Hematopoietic multipotent progenitor cell treated with erythropoietin and hydrocortisone succinate and interleukin-3 and kit ligand, for 6 days (in vitro differentiated cells): ENCODE measurements at regions not wholly inside any gene's neighbourhood (a gene's known extent, or its start where the extent isn't known, plus 50 kb on each side); places are given as distances from the start of the nearest gene placed in this dataset.
"Not testable (repeated sequence)": the region's sequence is repeated elsewhere in the genome, so short reads cannot be mapped to it uniquely, and the experiment has no call there.

Source experiments
- DNase-seq: peaks from one replicate; pipeline ENCODE4 v3.0.0-alpha.2; 2015

DNA sequence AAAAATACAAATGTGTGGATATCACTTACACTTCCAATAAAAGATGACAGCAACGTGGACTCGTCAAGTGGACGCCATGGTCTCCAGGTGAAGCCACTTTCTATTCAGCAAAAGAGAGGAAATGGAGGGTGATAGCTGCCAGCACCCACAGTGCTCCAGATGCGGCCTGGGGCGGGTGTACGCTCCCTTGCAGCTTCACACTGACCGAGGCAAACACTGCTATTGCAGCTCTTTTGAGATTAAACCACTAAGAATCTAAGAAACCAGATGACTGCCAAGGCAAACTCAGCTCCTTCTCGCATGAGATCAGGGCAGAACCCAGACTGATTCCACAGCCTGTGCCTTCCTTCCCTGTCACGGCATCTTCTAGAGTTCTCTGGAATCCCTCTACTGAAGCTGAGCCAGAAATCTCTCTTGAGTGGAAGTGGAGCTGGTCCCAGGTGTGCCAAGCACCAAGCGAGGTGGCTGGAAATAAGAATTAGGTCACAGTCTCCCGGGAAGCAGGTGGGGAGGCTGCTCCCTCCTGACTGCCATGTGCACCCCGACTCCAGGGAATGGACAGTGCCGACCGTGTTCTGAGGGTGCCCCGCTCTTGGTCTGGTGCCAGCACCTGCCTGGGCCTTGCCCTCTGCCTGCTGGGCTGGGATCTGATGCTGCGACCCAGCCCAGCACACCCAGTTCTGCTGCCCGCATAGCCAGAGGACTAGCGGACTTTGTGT is 90.1 kb upstream of the AFDN start:
- DNase-seq, result no peak

DNA sequence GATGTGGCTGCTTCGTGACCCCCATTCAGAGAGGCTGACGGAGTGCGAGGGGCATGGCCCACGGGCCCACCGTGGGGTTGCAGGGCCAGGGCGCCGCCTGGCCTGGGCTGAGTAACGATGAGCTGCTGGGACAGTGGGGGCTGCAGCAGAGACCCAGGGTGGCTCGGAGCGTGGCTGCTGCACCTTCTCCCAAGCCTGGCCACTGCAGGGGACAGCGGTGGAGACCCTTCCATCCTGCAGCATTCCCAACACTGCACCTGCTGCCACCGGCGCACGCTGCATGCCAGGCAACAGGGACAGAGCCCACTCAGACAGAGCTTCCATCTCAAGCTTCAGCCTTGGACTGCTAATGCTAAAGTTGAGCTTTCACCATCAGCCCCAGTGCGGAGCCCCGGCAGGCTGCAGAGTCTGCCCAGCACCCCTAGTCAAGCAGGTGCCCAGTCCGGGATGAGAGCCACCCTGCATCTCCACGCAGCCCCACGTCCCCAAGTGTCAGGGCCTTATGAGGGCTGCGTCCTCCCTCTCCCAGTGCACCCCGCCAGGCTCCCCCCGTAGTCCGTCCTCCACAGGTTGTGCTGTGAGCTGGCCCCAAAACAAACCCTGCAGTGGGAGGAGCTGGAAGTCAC is 89.4 kb upstream of the AFDN start:
- no peak for DNase-seq

DNA sequence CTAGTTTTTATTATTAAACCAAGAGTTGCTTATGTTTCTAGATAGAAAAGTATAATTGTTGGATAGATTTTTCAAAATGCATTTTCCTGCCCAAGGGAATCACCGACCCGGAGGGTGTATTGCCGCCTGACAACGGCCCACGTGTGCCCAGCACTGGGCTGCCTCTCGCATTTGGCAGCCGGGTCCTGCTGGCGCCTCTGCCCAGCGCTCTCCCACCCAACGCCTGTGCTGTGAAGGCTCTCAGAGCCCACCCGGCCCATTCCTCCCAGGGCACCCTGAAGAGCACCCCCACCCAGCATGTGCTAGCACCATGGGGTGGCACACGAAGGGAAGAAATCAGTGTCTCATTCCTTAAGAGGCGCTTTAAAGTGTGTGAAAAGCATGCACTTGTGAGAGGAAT is 88.3 kb upstream of the AFDN start:
- DNase-seq, result no peak

DNA sequence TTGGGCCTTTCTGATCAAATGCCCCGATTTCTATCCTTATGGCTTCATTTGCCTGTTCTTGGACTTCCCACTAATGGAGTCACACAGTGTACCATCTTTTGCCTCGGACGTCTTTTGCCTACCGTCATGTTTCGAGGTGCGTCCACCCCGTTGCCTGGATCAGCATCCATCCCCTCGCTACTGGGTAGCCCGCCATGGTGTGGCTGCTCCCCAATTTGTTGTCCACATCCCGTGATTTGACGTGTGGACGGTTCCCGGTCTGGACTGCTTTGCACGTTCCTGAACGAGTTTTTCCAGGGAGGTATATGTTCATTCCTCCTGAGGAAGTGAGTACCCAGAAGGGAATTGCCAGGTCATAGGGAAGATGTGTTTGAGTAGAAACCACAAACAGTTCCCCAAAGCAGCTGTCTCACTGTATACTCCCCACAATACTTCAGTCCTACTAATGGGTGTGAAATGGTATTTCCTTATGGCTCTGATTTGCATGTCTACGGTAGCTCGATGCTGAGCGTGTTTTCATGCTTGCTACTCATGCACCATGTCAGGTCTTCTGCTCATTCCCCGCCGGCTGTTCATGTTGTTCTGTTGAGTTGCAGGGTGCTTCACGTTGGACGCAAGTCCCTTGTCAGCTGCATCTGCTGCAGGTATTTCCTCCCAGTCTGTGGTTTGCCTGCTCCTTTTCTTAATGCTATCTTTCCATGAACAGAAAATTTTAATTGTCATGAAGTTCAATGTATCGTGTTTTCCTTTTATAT is 86.8 kb upstream of the AFDN start:
- DNase-seq, result no peak

DNA sequence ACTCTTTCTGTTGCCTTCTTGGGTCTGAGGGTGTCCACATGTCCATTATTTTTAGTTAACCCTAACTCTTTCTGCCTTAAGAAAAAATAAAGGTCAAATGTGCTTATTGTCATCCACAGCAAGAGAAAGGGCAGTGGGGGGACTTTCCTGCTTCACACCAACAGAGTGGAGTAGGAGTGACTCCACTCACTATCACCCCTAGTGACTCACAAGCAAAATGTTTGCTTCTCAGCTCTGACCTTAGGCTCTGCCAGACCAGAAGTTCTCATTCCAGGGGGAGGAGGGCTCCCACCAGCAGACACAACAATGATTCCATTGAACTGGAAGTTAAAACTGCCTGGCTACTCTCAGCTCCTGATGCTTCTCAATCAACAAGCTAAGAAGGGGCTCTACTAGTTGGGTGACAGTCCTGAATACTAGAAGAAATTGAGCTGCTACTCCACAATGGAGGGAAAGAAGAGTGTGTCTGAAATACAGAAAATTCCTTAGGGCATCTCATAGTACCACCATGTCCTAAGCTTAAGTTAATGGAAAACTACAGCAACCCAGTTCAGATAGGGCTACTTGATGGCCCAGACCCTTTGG is 83.9 kb upstream of the AFDN start:
- DNase-seq, result no peak

DNA sequence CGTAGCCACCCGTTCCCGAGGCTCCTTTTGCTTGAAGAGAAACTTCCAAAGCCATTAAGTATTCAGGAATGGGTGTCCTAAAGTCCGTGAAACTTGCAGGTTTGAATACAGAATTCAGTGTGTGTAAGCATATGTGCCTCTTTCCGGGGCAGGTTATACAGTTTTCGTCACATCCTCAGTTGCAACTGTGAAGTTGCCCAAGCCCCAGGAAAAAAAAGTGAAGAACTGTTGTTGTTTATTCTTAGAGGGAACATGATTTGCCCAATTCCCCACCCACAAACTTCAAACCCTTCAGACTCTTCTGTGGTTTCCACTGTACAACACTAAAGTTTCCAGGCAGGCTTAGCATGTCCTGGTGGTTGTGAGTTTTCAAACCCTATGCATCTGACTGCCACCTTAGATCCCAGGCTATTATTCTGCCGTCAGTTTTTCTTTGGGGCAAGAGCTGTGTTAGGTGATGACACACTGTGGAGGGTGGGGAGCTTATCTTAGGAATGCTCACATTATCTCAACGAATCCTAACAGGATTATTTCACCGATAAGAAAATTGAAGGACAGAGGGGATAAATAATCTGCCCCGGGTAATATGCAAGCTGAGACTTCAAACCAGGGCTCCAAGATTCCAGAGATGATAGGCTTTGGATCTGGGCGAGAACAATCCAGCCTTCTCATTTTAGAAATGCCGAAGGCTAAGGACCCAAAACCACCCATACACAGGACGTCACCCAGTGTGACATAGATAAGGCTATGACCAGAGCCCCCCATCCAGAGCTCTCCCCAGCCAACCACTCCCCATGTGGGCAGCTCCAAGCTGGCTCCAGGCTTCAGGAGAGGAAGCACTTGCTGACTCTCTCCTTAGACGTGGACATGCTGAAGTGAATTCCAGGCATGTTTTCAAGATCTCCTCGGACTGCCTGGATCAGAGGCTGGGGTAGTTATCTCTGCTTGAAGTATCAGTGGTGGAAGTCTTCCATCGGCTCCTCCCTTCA is 81.7 kb upstream of the AFDN start:
- no peak for DNase-seq

DNA sequence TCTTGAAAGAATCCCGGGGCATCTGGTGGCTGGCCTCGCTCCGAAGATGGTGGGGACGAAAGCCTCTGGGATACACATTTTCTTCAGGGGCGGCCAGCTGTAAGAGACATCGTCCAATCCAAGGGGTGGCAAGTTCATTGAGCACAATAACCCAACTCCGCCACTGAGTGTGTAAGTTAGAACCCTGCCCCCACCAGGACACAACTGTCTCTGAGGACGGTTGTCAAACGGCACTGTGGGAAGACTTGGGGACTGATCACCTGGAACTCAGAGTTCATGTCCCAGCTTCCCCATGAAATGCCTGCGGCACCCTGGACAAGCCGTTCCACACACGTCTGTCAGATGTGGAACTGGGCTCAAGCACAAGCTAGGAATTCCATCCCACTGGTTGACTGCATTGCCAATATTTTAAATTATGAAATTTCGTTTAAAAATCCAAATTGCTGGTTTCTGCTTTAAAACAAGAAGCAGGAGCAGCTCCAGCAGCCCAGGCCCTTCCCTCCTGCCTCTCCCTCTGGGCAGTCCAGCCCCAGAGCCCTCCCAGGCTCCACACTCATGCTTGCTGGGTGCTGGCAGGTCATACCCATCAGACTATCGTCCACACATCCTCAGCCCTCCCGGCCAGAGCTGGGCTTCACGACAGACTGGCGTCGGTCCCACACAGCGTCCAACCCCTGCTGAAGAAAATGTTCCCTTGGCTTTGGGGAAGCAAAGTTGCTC is 80.9 kb upstream of the AFDN start:
- DNase-seq, result no peak

DNA sequence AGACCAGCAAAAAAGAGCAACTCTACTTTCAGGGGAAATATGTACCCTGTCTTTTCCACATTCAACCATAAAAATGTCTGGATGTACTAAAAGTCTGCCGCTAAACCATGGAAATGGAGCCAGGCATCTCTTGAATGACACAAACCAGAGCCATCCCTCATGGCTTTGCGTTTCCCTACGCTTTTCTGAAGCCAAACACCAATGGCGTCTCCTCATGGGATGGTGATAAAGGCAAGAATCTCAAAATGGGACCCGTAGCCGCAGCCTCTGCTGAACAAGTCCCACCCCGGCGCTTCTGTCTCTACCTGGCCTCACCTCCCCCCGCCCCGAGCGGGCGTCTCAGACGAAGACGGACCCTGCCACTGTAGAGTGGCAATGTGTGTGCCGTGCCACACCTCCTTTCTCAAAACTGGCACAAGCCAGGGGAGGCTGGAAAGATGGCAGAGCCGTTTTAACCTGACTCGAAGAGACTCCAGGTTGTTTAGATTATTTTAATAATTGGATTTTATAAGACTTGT is 80.3 kb upstream of the AFDN start:
- DNase-seq, result no peak

DNA sequence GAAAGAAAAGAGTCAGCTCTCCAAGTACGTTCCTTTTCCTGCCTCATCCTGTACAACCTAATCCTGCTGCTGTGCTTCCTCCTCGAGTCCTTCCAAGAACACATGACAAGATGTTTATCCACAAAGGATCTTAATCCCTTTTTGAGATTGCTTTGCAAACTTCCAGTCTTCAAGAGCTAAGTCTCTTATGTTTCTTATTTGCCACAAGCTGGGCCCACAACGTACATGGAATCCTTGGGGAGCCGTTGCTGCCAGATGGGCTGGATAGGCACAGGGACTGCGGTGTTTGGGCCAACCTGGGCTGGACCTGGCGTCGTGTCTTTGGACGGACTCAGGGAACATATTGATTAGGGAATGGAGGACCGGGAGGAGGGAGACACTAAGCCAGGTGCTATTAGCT is 79.7 kb upstream of the AFDN start:
- DNase-seq, result no peak

DNA sequence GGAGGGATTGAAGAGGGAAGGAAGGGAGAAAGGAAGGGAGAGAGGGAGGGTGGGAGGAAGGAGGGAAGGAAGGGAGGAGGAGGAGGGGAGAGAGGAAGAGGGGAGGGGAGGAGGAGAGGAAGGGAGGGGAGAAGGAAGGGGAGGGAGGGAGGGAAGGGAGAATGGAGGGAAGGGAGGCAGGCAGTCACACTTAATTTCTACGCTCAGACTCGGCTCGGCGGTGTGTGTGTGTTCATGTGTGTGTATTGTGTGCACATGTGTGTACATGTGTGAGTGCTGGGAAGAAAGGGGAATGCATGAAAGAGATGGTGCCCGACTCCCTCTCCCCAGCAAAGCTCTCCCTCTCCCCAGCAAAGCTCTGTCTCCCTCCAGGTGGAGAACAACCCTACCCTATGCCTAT is 79.1 kb upstream of the AFDN start:
- no peak for DNase-seq

DNA sequence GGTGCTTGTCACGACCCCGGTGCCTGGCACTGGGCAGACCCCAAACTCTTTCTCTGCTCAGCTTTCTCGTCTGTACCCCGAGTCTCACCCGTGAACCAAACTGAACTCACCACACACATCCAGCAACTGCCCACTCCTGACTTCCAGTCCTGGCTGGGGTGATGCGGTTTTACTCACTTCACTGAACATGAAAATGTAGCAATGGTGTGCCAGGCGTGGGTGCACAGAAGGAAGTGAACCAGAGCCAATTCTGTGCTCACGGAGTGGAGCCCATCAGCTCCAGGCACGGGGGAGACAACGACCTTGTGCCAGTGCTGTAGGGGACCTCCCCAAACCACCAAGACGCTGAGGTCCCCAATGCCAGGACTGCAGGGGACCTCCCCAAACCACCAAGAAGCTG is 78.7 kb upstream of the AFDN start:
- no peak for DNase-seq

DNA sequence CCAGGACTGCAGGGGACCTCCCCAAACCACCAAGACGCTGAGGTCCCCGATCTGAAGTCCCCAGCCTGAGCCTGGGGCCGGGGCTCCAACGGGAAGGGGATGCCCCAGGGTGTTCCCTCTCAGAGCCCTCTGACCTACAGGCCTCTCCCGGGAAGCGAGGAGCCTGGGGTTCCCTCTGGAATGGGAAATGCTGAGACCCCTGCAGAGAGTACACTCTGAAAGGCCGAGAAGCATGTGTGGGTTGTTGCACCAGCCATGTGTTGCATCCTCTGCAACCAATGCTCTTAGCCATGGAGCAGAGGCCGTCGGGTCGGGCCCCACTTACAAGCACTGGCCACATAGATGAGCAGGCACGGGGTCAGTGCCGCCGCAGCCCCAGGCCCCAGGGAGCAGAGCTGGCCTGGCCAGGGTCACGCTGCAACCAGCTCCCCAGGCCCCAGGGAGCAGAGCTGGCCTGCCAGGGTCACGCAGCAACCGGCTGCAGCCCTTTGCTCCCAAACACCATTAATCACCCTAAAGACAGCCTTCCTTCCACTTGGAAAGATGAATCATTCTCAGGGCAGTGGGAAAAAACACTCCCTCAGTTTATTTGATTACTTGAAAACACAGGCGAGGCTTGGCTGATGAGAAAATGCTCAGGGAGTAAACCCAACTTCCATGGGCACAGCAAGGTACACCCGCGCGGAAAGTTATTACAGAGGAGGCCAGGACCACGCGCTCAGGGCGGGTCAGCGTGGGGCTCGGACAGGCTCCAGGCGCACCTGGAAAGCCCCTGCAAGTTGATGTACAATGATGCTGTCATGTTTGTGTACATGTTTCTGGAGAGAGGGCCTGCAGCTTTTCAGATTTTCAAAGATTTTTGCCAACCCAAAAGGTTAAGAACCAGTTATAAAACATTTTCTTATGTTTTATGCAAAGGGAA is 78.0 kb upstream of the AFDN start:
- no peak for DNase-seq

DNA sequence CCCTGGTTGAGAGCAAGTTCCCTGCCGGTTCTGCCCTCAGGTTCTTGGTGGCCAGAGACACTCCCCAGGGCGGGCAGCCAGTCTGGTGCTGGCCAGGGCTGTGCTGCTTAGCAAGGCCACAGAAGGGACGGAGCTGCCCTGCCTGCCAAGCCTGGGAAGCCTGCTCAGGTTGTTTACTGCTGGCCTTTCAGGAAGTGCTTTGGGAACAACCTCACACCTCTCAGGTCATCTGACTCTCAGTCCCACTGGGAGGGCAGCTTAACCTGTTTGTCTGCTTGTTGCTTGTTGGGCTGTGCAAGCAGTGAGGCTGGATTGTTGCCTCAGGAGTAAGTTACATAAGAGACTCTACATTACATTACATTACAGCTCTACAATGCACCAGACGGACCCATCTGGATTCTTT is 75.8 kb upstream of the AFDN start:
- no peak for DNase-seq

DNA sequence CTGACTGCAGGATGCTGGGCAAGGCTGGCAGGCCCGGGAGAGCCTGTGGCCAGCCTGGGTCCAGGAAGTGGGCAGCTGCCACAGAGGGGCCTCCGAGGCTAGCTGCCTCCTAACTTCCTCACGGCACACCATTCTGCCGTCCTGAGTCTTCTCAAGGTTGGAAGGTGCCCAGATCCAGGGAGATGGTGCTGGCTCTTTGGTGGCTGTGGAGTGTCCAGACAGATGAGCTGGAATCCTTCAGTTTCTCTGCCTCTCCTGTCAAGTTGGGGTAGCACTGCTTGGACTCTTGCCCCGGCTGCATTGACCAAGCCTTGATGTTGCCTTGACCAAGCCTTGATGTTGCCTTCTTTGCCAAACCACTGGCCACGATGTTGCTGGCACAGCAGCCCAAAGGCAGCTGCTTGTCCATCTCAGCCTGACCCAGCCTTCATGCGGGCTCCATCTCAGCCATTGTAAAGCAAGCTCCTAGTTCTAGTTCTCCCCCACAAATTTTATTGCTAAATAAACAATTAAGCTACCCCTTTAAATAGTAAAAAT is 75.1 kb upstream of the AFDN start:
- no peak for DNase-seq

DNA sequence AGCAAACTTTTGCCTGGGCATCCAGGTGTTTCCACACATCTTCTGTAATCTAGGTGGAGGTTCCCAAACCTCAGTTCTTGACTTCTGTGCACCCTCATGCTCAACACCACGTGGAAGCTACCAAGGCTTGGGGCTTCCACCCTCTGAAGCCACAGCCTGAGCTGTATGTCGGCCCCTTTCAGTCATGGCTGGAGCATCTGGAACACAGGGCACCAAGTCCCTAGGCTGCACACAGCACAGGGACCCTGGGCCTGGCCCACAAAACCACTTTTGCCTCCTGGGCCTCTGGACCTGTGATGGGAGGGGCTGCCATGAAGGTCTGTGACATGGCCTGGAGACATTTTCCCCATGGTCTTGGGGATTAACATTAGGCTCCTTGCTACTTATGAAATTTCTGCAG is 73.4 kb upstream of the AFDN start:
- not testable (repeated sequence) for DNase-seq

DNA sequence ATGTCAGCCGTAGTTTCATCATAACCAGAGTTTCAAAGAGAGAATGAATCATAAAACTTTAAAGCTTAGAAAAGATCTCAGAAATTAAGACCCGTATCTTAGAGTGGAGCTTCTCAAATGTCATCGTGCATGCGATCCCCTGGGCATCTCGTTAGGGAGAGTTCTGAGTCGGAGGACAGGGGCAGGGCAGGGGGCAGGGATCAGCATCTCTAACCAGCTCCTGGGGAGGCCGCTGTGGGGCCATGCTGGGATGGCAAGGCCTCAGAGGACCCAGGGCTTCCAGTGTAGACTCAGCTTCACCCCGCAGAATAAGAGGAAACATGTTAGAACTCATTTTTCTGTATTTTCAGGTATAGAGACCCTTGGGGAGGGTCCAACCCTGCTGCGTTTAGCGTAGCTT is 72.0 kb upstream of the AFDN start:
- DNase-seq, result no peak

DNA sequence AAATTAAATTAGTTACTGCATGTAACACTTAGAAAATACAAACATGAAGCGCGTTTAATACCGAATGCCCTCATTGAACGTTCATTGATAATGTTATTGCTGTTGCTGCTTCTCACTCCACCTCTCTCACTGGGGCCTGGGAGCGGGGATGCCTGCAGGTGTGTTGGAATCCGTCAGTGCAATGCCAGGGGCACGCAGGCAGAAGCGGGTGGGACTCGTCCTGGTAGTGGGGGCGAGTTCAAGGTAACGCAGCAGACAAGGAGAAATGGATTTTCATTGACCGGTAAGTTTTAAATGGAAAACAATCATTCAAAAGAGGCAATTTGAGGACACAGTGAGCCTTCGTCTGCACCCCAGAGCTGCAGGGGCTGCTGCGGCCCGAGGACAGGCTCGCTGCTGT is 71.2 kb upstream of the AFDN start:
- DNase-seq, result no peak

DNA sequence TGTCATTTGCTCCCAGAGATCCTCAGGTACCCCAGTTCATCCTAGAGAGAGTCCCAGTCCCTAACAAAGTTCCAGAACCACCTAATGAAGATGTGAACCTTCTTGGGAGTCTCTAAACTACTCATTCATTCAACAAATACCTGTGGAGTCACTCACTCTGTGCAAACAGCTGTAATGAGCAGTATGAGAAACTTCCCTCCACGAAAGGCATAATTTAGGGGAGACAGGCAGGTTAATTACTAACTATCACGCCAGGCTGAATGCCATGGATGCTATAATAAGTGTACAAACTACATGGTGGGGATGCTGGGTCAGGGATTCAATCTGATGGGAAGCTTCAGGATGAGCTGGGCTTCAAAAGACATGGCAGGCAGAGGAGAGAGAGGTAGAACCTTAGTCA is 70.1 kb upstream of the AFDN start:
- DNase-seq, result no peak

DNA sequence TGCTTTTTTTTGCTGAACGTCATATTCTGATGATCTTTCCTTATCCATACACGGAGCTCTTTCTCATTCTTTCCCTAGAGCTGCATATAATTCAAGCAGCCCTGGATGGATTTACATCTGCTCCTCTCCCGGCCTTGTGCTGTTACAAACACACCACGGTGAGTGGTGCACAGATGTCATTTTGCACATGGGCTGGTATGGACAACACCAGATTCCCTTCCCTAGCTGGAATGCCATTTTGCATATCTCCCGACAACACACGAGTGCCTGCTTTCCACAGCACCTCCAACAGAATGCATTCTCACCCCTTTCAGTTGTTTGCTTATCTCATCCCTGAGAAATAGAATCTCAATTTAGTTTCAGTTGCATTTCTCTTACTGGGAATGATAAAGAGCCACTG is 69.5 kb upstream of the AFDN start:
- no peak for DNase-seq

DNA sequence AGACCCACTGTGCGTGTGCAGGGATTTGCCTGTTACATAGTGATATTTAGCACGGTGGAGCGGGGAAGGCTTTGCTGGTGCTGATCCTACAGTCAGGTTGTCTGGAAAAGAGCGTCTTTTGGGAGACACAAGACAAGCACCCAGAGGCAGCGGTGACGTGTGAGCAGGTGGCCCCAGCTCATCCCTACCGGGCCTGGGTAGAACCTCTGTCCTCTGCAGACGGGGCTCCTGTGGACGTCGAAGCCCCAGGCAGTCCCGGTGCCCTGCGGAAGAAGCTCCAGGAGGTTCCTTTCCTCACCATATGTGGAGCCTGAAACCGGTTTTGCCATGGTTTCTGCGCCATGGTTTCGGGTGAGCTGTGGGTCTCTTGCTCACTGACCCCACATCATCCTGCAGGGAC is 68.9 kb upstream of the AFDN start:
- no peak for DNase-seq
